Memory B cell (primary cell): ENCODE measurements at regions not wholly inside any gene's neighbourhood (a gene's known extent, or its start where the extent isn't known, plus 50 kb on each side); places are given as distances from the start of the nearest gene placed in this dataset.

Source experiments
- ATAC-seq: fragments of 150-1000 bp; cut with Tn5 transposase; 2 replicates; pipeline ENCODE4 v1.10.0; 2021; ENCODE audit warnings: low read depth, mild to moderate bottlenecking, moderate library complexity
- DNase-seq, 2 donors: peaks; one replicate each; pipeline ENCODE4 v3.0.0; 2022; ENCODE audit warnings: low spot score in 2 of 2
- H3K27ac Mint-ChIP-seq: one replicate; pipeline ENCODE4 v1.8.0; 2022; ENCODE audit warnings: mild to moderate bottlenecking, moderate library complexity, mixed read lengths
- H3K27me3 Mint-ChIP-seq: one replicate; pipeline ENCODE4 v1.8.0; 2022; ENCODE audit warnings: mixed read lengths
- H3K36me3 Mint-ChIP-seq: one replicate; pipeline ENCODE4 v1.8.0; 2022; ENCODE audit warnings: mild to moderate bottlenecking, mixed read lengths
- H3K4me1 Mint-ChIP-seq: one replicate; pipeline ENCODE4 v1.8.0; 2022; ENCODE audit warnings: mixed read lengths
- H3K4me3 Mint-ChIP-seq: one replicate; pipeline ENCODE4 v1.8.0; 2022; ENCODE audit warnings: mild to moderate bottlenecking, moderate library complexity, mixed read lengths
- H3K9me3 Mint-ChIP-seq: one replicate; pipeline ENCODE4 v1.8.0; 2022; ENCODE audit warnings: mixed read lengths

- no peaks in the 10 kb centered on the region for H3K27me3 Mint-ChIP-seq
- no peaks in the 10 kb centered on the region for H3K4me1 Mint-ChIP-seq
- no peak overlapping the region for H3K4me3 Mint-ChIP-seq
- H3K9me3 Mint-ChIP-seq, result peaks cover 2% of the 10 kb centered on the region
- no peak for DNase-seq
- H3K27ac Mint-ChIP-seq, result no peak overlapping the region
- no peaks in the 10 kb centered on the region for H3K36me3 Mint-ChIP-seq
- no peak for ATAC-seq
Observed at GRCh38 chr4:116088771-116089170, 975.4 kb upstream of the NDST4 start.

GRCh38 chr4:116082808-116083366, 969.5 kb upstream of the NDST4 start:
- Mint-ChIP-seq H3K9me3 (peaks cover 3% of the 10 kb centered on the region), H3K27ac (no peak overlapping the region), H3K4me3 (no peak overlapping the region), H3K36me3 (no peaks in the 10 kb centered on the region), H3K4me1 (no peaks in the 10 kb centered on the region), H3K27me3 (no peaks in the 10 kb centered on the region)
- DNase-seq (no peak), ATAC-seq (no peak)

GRCh38 chr4:116073051-116073450, 959.6 kb upstream of the NDST4 start:
- no peak overlapping the region for H3K4me3 Mint-ChIP-seq
- peaks cover 7% of the 10 kb centered on the region for H3K9me3 Mint-ChIP-seq
- H3K27ac Mint-ChIP-seq, result no peak overlapping the region
- H3K27me3 Mint-ChIP-seq, result no peaks in the 10 kb centered on the region
- H3K36me3 Mint-ChIP-seq, result no peaks in the 10 kb centered on the region
- ATAC-seq, result no peak
- H3K4me1 Mint-ChIP-seq, result no peaks in the 10 kb centered on the region
- DNase-seq, result no peak

GRCh38 chr4:116070283-116070682, 956.9 kb upstream of the NDST4 start:
- H3K36me3 Mint-ChIP-seq, result no peaks in the 10 kb centered on the region
- no peak overlapping the region for H3K4me3 Mint-ChIP-seq
- H3K27ac Mint-ChIP-seq, result no peak overlapping the region
- no peaks in the 10 kb centered on the region for H3K27me3 Mint-ChIP-seq
- H3K9me3 Mint-ChIP-seq, result peaks cover 10% of the 10 kb centered on the region
- H3K4me1 Mint-ChIP-seq, result no peaks in the 10 kb centered on the region
- DNase-seq, result no peak
- ATAC-seq, result no peak

- no peak for ATAC-seq
- peaks cover 10% of the 10 kb centered on the region for H3K9me3 Mint-ChIP-seq
- no peak for DNase-seq
- no peaks in the 10 kb centered on the region for H3K27me3 Mint-ChIP-seq
- no peaks in the 10 kb centered on the region for H3K36me3 Mint-ChIP-seq
- no peaks in the 10 kb centered on the region for H3K4me1 Mint-ChIP-seq
- no peak overlapping the region for H3K27ac Mint-ChIP-seq
- no peak overlapping the region for H3K4me3 Mint-ChIP-seq
Observed at GRCh38 chr4:116066711-116067245, 953.4 kb upstream of the NDST4 start.

- H3K4me1 Mint-ChIP-seq, result no peaks in the 10 kb centered on the region
- no peak for ATAC-seq
- H3K9me3 Mint-ChIP-seq, result peaks cover 8% of the 10 kb centered on the region
- no peaks in the 10 kb centered on the region for H3K27me3 Mint-ChIP-seq
- no peak for DNase-seq
- no peaks in the 10 kb centered on the region for H3K36me3 Mint-ChIP-seq
- H3K27ac Mint-ChIP-seq, result no peak overlapping the region
- no peak overlapping the region for H3K4me3 Mint-ChIP-seq
Observed at GRCh38 chr4:116064331-116064730, 950.9 kb upstream of the NDST4 start.

- ATAC-seq, result no peak
- Mint-ChIP-seq H3K36me3 (no peaks in the 10 kb centered on the region), H3K4me1 (no peaks in the 10 kb centered on the region), H3K27me3 (no peaks in the 10 kb centered on the region), H3K27ac (no peak overlapping the region), H3K9me3 (no peaks in the 10 kb centered on the region), H3K4me3 (no peak overlapping the region)
- no peak for DNase-seq
Observed at GRCh38 chr4:116059361-116059760, 945.9 kb upstream of the NDST4 start.

GRCh38 chr4:116058129-116058528, 944.7 kb upstream of the NDST4 start:
- no peak for ATAC-seq

GRCh38 chr4:116055857-116056827, 942.7 kb upstream of the NDST4 start:
- Mint-ChIP-seq H3K9me3 (no peaks in the 10 kb centered on the region), H3K4me1 (no peaks in the 10 kb centered on the region), H3K36me3 (no peaks in the 10 kb centered on the region), H3K4me3 (no peak overlapping the region), H3K27me3 (no peaks in the 10 kb centered on the region), H3K27ac (no peak overlapping the region)
- DNase-seq (no peak), ATAC-seq (no peak)

More at GRCh38 chr4:116058129-116058528, 944.7 kb upstream of the NDST4 start:
- no peaks in the 10 kb centered on the region for H3K4me1 Mint-ChIP-seq
- no peaks in the 10 kb centered on the region for H3K9me3 Mint-ChIP-seq
- no peak overlapping the region for H3K4me3 Mint-ChIP-seq
- no peaks in the 10 kb centered on the region for H3K36me3 Mint-ChIP-seq
- DNase-seq, result no peak
- no peak overlapping the region for H3K27ac Mint-ChIP-seq
- H3K27me3 Mint-ChIP-seq, result no peaks in the 10 kb centered on the region

- no peak overlapping the region for H3K27ac Mint-ChIP-seq
- no peaks in the 10 kb centered on the region for H3K4me1 Mint-ChIP-seq
- H3K27me3 Mint-ChIP-seq, result no peaks in the 10 kb centered on the region
- ATAC-seq, result no peak
- no peak overlapping the region for H3K4me3 Mint-ChIP-seq
- no peaks in the 10 kb centered on the region for H3K9me3 Mint-ChIP-seq
- no peaks in the 10 kb centered on the region for H3K36me3 Mint-ChIP-seq
- no peak for DNase-seq
Observed at GRCh38 chr4:116027311-116027710, 913.9 kb upstream of the NDST4 start.

- Mint-ChIP-seq H3K4me3 (no peak overlapping the region), H3K9me3 (peaks cover 5% of the 10 kb centered on the region), H3K4me1 (no peaks in the 10 kb centered on the region), H3K27me3 (no peaks in the 10 kb centered on the region), H3K27ac (no peak overlapping the region), H3K36me3 (no peaks in the 10 kb centered on the region)
- ATAC-seq (no peak), DNase-seq (no peak)
Observed at GRCh38 chr4:116024954-116025708, 911.7 kb upstream of the NDST4 start.

- no peak for DNase-seq
- ATAC-seq, result no peak
- Mint-ChIP-seq H3K27ac (no peak overlapping the region), H3K27me3 (no peaks in the 10 kb centered on the region), H3K4me1 (no peaks in the 10 kb centered on the region), H3K4me3 (no peak overlapping the region), H3K36me3 (no peaks in the 10 kb centered on the region), H3K9me3 (peaks cover 9% of the 10 kb centered on the region)
Observed at GRCh38 chr4:116023049-116023448, 909.6 kb upstream of the NDST4 start.

- DNase-seq, result no peak
- Mint-ChIP-seq H3K27ac (no peak overlapping the region), H3K4me3 (no peak overlapping the region), H3K9me3 (peaks cover 16% of the 10 kb centered on the region), H3K27me3 (no peaks in the 10 kb centered on the region), H3K36me3 (peaks cover 2% of the 10 kb centered on the region), H3K4me1 (no peaks in the 10 kb centered on the region)
- no peak for ATAC-seq
Observed at GRCh38 chr4:116020141-116020722, 906.8 kb upstream of the NDST4 start.

- Mint-ChIP-seq H3K4me3 (no peak overlapping the region), H3K9me3 (peaks cover 19% of the 10 kb centered on the region), H3K4me1 (no peaks in the 10 kb centered on the region), H3K36me3 (peaks cover 2% of the 10 kb centered on the region), H3K27me3 (no peaks in the 10 kb centered on the region), H3K27ac (no peak overlapping the region)
- DNase-seq, result no peak
- no peak for ATAC-seq
Observed at GRCh38 chr4:116018831-116019230, 905.4 kb upstream of the NDST4 start.
